Transverse colon (tissue), 4 donors: ENCODE measurements at regions not wholly inside any gene's neighbourhood (a gene's known extent, or its start where the extent isn't known, plus 50 kb on each side); places are given as distances from the start of the nearest gene placed in this dataset.

Experiments used
- DNase-seq: peaks from one replicate; pipeline ENCODE4 v3.0.0-alpha.2; 2019
- H3K27ac ChIP-seq, 4 donors: fragments of 200-600 bp; sonication (generic); 2 replicates each; pipeline ENCODE4 v1.5.1; 2016 to 2018; ENCODE audit warnings: inconsistent platforms in 4 of 4
- H3K27me3 ChIP-seq: fragments of 200-600 bp; sonication (generic); 2 replicates; pipeline ENCODE4 v1.5.1; 2017; ENCODE audit warnings: inconsistent platforms
- H3K36me3 ChIP-seq, 4 donors: fragments of 200-600 bp; sonication (generic); 2 replicates each; pipeline ENCODE4 v1.5.1; 2017 to 2019; ENCODE audit warnings: inconsistent platforms in 4 of 4
- H3K4me1 ChIP-seq, 4 donors: fragments of 200-600 bp; sonication (generic); 2 replicates each; pipeline ENCODE4 v1.5.1; 2017 to 2020; ENCODE audit warnings: inconsistent platforms in 4 of 4
- H3K4me3 ChIP-seq, 4 donors: fragments of 200-600 bp; sonication (generic); 1 replicate in 1 of 4; 2 replicates in 3 of 4; pipeline versions ENCODE4 v1.5.1 to v1.6.1; 2017 to 2019; ENCODE audit warnings: inconsistent platforms in 4 of 4
- H3K9me3 ChIP-seq, 2 donors: fragments of 200-600 bp; sonication (generic); 2 replicates each; pipeline ENCODE4 v1.5.1; 2017 to 2019; ENCODE audit warnings: inconsistent platforms in 2 of 2
- CTCF ChIP-seq, 5 experiments: fragments of 200-600 bp in 3 of 5; fragments of 450-650 bp in 2 of 5; sonication (generic) in 3 of 5; IDR thresholded peaks; 1 replicate in 2 of 5; 2 replicates in 3 of 5; pipeline ENCODE4 v1.5.1; 2016 to 2017; ENCODE audit warnings: antibody characterized with exemption in 5 of 5, inconsistent platforms in 3 of 5, mild to moderate bottlenecking in 2 of 5, moderate library complexity in 1 of 5
- EP300 ChIP-seq: sonication (generic); formaldehyde crosslinking; IDR thresholded peaks from one replicate; pipeline ENCODE4 v1.6.1; 2017; ENCODE audit warnings: antibody characterized with exemption, low read depth
- POLR2A ChIP-seq: fragments of 450-650 bp; IDR thresholded peaks from one replicate; pipeline ENCODE4 v1.6.1; 2016; ENCODE audit warnings: antibody characterized with exemption, mild to moderate bottlenecking, moderate library complexity
- POLR2AphosphoS5 ChIP-seq, 3 donors: sonication (generic); formaldehyde crosslinking; IDR thresholded peaks; one replicate each; pipeline ENCODE4 v1.6.1; 2016; ENCODE audit warnings: antibody characterized with exemption in 3 of 3
- WGBS, 2 donors: methylation state at CpG; one replicate each; pipeline ENCODE4 v1.1.5; 2018; ENCODE audit warnings: low coverage in 1 of 2; 5-methylcytosine and 5-hydroxymethylcytosine counted together
- in situ Hi-C, 4 donors: fragments of 200-750 bp; cut with MboI; loops; one replicate each; pipeline versions ENCODE4 v1.15.0 to v1.15.1; 2017; ENCODE audit warnings: low sequenced_read_pairs in 3 of 4, low pct_ligation_motif_present in 1 of 4, low pct_unique_long_range_greater_than_20kb in 1 of 4
- intact Hi-C: fragments of 100-400 bp; cut with DNase I; formaldehyde crosslinking; loops from one replicate; pipeline ENCODE4 v1.15.1; 2023; ENCODE audit warnings: low total_unique reads

GRCh38 chr16:8026450-8026849, 563.9 kb downstream of the TMEM114 start:
- no peaks in the 10 kb centered on the region for H3K9me3 ChIP-seq
- in situ Hi-C loops (no loop called here), intact Hi-C loops (no loop called here)
- H3K4me1 ChIP-seq: no peaks in the 10 kb centered on the region
- no peaks in the 10 kb centered on the region for H3K27me3 ChIP-seq
- H3K27ac ChIP-seq: no peak overlapping the region
- WGBS, 2 donors: 48 to 64% methylated on average over 3 to 5 of the region's 5 CpGs
- no peak for DNase-seq
- no peak for TF ChIP-seq CTCF (IDR thresholded peaks at IDR 0.05)
- no peak for TF ChIP-seq POLR2A
- no peak for TF ChIP-seq POLR2AphosphoS5 (IDR thresholded peaks at IDR 0.05)
- TF ChIP-seq EP300: no peak
- H3K36me3 ChIP-seq: no peaks in the 10 kb centered on the region
- H3K4me3 ChIP-seq: no peak overlapping the region

- no peak for DNase-seq
- no peak overlapping the region for H3K4me3 ChIP-seq
- in situ Hi-C loops: no loop called here
- no peaks in the 10 kb centered on the region for H3K27me3 ChIP-seq
- H3K4me1 ChIP-seq: no peaks in the 10 kb centered on the region
- 67 to 75% methylated on average over 3 of the region's 3 CpGs for WGBS, 2 donors
- H3K9me3 ChIP-seq: no peaks in the 10 kb centered on the region
- intact Hi-C loops: no loop called here
- no peak overlapping the region for H3K27ac ChIP-seq
- TF ChIP-seq CTCF (IDR thresholded peaks at IDR 0.05): no peak
- no peak for TF ChIP-seq POLR2AphosphoS5 (IDR thresholded peaks at IDR 0.05)
- TF ChIP-seq EP300: no peak
- no peak for TF ChIP-seq POLR2A
- no peaks in the 10 kb centered on the region for H3K36me3 ChIP-seq
Measured at GRCh38 chr16:8023326-8023725, 567.0 kb downstream of the TMEM114 start.

GRCh38 chr16:8005096-8005860, 585.0 kb downstream of the TMEM114 start:
- no peaks in the 10 kb centered on the region for H3K4me1 ChIP-seq
- no peak for TF ChIP-seq CTCF (IDR thresholded peaks at IDR 0.05)
- in situ Hi-C loops: no loop called here
- H3K27ac ChIP-seq: no peak overlapping the region
- no peak for DNase-seq
- H3K4me3 ChIP-seq: no peak overlapping the region
- no peaks in the 10 kb centered on the region for H3K9me3 ChIP-seq
- 68 to 72% methylated on average over 8 to 10 of the region's 10 CpGs for WGBS, 2 donors
- intact Hi-C loops: no loop called here
- no peaks in the 10 kb centered on the region for H3K36me3 ChIP-seq
- H3K27me3 ChIP-seq: no peaks in the 10 kb centered on the region

- TF ChIP-seq CTCF (IDR thresholded peaks at IDR 0.05) (no peak), POLR2A (no peak), EP300 (no peak), POLR2AphosphoS5 (IDR thresholded peaks at IDR 0.05) (no peak)
- intact Hi-C loops (no loop called here), in situ Hi-C loops (no loop called here)
- H3K4me1 ChIP-seq: no peaks in the 10 kb centered on the region
- no peaks in the 10 kb centered on the region for H3K27me3 ChIP-seq
- WGBS, 2 donors: 87 to 90% methylated on average over 11 of the region's 11 CpGs
- no peak overlapping the region for H3K4me3 ChIP-seq
- DNase-seq: no peak
- H3K27ac ChIP-seq: no peak overlapping the region
- H3K36me3 ChIP-seq: no peaks in the 10 kb centered on the region
- H3K9me3 ChIP-seq: no peaks in the 10 kb centered on the region
Measured at GRCh38 chr16:7998789-7999453, 591.4 kb downstream of the TMEM114 start.
